H9 (cell line): ENCODE measurements at regions not wholly inside any gene's neighbourhood (a gene's known extent, or its start where the extent isn't known, plus 50 kb on each side); places are given as distances from the start of the nearest gene placed in this dataset.

Experiments
- DNase-seq: peaks from one replicate; pipeline ENCODE4 v3.0.0-alpha.2; 2017
- H2AFZ ChIP-seq: one replicate; pipeline ENCODE4 v1.6.1; 2013; ENCODE audit warnings: mild to moderate bottlenecking, low read length, control low read depth, moderate library complexity
- H2AK5ac ChIP-seq: 2 replicates; pipeline ENCODE4 v1.6.1; 2013; ENCODE audit warnings: low read length, control low read depth, mixed read lengths; ENCODE audit not compliant: insufficient read length
- H2BK120ac ChIP-seq: one replicate; pipeline ENCODE4 v1.6.1; 2013; ENCODE audit warnings: low read depth, mild to moderate bottlenecking, low read length, control low read depth, inconsistent platforms; ENCODE audit not compliant: poor library complexity, severe bottlenecking
- H2BK12ac ChIP-seq: 2 replicates; pipeline ENCODE4 v1.6.1; 2013; ENCODE audit warnings: low read length, control low read depth, mixed read lengths, low read depth; ENCODE audit not compliant: insufficient read length
- H2BK15ac ChIP-seq: 2 replicates; pipeline ENCODE4 v1.6.1; 2013; ENCODE audit warnings: low read depth, low read length, control low read depth
- H2BK20ac ChIP-seq: one replicate; pipeline ENCODE4 v1.6.1; 2013; ENCODE audit warnings: low read depth, mild to moderate bottlenecking, low read length, control low read depth, inconsistent platforms; ENCODE audit not compliant: poor library complexity, severe bottlenecking
- H2BK5ac ChIP-seq: 2 replicates; pipeline ENCODE4 v1.6.1; 2013; ENCODE audit warnings: low read length, control low read depth, mixed read lengths; ENCODE audit not compliant: insufficient read length
- H3K14ac ChIP-seq: 2 replicates; pipeline ENCODE4 v1.6.1; 2013; ENCODE audit warnings: low read length, control low read depth; ENCODE audit not compliant: insufficient read depth
- H3K18ac ChIP-seq: 2 replicates; pipeline ENCODE4 v1.6.1; 2013; ENCODE audit warnings: low read depth, mild to moderate bottlenecking, mixed read lengths, low read length, control low read depth; ENCODE audit not compliant: insufficient read length
- H3K23ac ChIP-seq: 2 replicates; pipeline ENCODE4 v1.6.1; 2013; ENCODE audit warnings: low read length, control low read depth, mixed read lengths, low read depth; ENCODE audit not compliant: insufficient read length
- H3K23me2 ChIP-seq: 2 replicates; pipeline ENCODE4 v1.6.1; 2013; ENCODE audit warnings: low read depth, mild to moderate bottlenecking, mixed read lengths, low read length, control low read depth; ENCODE audit not compliant: insufficient read length, poor library complexity, severe bottlenecking
- H3K27ac ChIP-seq: 2 replicates; pipeline ENCODE4 v1.5.1; 2013; ENCODE audit warnings: low read length, control low read depth, mixed read lengths, low read depth; ENCODE audit not compliant: insufficient read length
- H3K27me3 ChIP-seq: 2 replicates; pipeline ENCODE4 v1.6.1; 2013; ENCODE audit warnings: low read length, control low read depth, inconsistent platforms; ENCODE audit not compliant: insufficient read depth
- H3K4ac ChIP-seq: 2 replicates; pipeline ENCODE4 v1.6.1; 2013; ENCODE audit warnings: low read depth, mild to moderate bottlenecking, control low read depth, inconsistent platforms, low read length, moderate library complexity
- H3K4me1 ChIP-seq: 2 replicates; pipeline ENCODE4 v1.6.1; 2013; ENCODE audit warnings: low read length, control low read depth, inconsistent platforms; ENCODE audit not compliant: insufficient read depth
- H3K4me2 ChIP-seq: 2 replicates; pipeline ENCODE4 v1.6.1; 2013; ENCODE audit warnings: low read length, control low read depth, mixed read lengths; ENCODE audit not compliant: insufficient read length, insufficient read depth
- H3K56ac ChIP-seq: 2 replicates; pipeline ENCODE4 v1.6.1; 2013; ENCODE audit warnings: low read depth, mild to moderate bottlenecking, mixed read lengths, low read length, control low read depth; ENCODE audit not compliant: insufficient read length
- H3K79me1 ChIP-seq: 2 replicates; pipeline ENCODE4 v1.6.1; 2013; ENCODE audit warnings: low read depth, mild to moderate bottlenecking, moderate library complexity, low read length, control low read depth, inconsistent platforms; ENCODE audit not compliant: insufficient read depth, poor library complexity, severe bottlenecking
- H3K79me2 ChIP-seq: 2 replicates; pipeline ENCODE4 v1.6.1; 2013; ENCODE audit warnings: low read length, control low read depth, inconsistent platforms; ENCODE audit not compliant: insufficient read depth
- H3K9ac ChIP-seq: 2 replicates; pipeline ENCODE4 v1.6.1; 2013; ENCODE audit warnings: low read length, control low read depth, mixed read lengths; ENCODE audit not compliant: insufficient read length; ENCODE audit errors: extremely low read depth
- H3K9me3 ChIP-seq: one replicate; pipeline ENCODE4 v1.6.1; 2013; ENCODE audit warnings: low read depth, low read length, inconsistent platforms; ENCODE audit not compliant: control insufficient read depth
- H3T11ph ChIP-seq: one replicate; pipeline ENCODE4 v1.6.1; 2013; ENCODE audit warnings: mild to moderate bottlenecking, low read length, control low read depth, inconsistent platforms
- H4K20me1 ChIP-seq: one replicate; pipeline ENCODE4 v1.6.1; 2013; ENCODE audit not compliant: control insufficient read depth, insufficient read length, insufficient read depth
- H4K5ac ChIP-seq: 2 replicates; pipeline ENCODE4 v1.6.1; 2013; ENCODE audit warnings: low read depth, mild to moderate bottlenecking, mixed read lengths, low read length, control low read depth; ENCODE audit not compliant: insufficient read length
- H4K8ac ChIP-seq: replicated peaks from 2 replicates; pipeline ENCODE4 v1.6.1; 2013; ENCODE audit warnings: low read length, control low read depth, mixed read lengths, low read depth; ENCODE audit not compliant: insufficient read length
- H4K91ac ChIP-seq: 2 replicates; pipeline ENCODE4 v1.6.1; 2013; ENCODE audit warnings: low read depth, mild to moderate bottlenecking, moderate library complexity, mixed read lengths, low read length, control low read depth; ENCODE audit not compliant: insufficient read length
- H3K27ac Mint-ChIP-seq, 3 experiments: 2 replicates in 2 of 3; 3 replicates in 1 of 3; pipeline ENCODE4 v1.8.0; 2020 to 2021; ENCODE audit warnings: mixed read lengths in 3 of 3, mild to moderate bottlenecking in 1 of 3, moderate library complexity in 1 of 3
- H3K27me3 Mint-ChIP-seq: 2 replicates; pipeline ENCODE4 v1.8.0; 2021; ENCODE audit warnings: low read depth, mild to moderate bottlenecking, moderate library complexity, mixed read lengths
- H3K36me3 Mint-ChIP-seq, 3 experiments: 2 replicates in 2 of 3; 3 replicates in 1 of 3; pipeline ENCODE4 v1.8.0; 2020 to 2021; ENCODE audit warnings: low read depth in 3 of 3, mixed read lengths in 3 of 3; ENCODE audit not compliant: insufficient read depth in 1 of 3
- H3K4me1 Mint-ChIP-seq, 2 experiments: 2 replicates each; pipeline ENCODE4 v1.8.0; 2020; ENCODE audit warnings: mixed read lengths in 2 of 2
- H3K4me3 Mint-ChIP-seq, 2 experiments: 2 replicates in 1 of 2; 3 replicates in 1 of 2; pipeline ENCODE4 v1.8.0; 2020 to 2021; ENCODE audit warnings: mild to moderate bottlenecking in 2 of 2, mixed read lengths in 2 of 2, moderate library complexity in 1 of 2
- H3K9me3 Mint-ChIP-seq, 2 experiments: 2 replicates in 1 of 2; 3 replicates in 1 of 2; pipeline ENCODE4 v1.8.0; 2020; ENCODE audit warnings: mild to moderate bottlenecking in 2 of 2, mixed read lengths in 2 of 2, moderate library complexity in 1 of 2
- CTCF ChIP-seq: fragments of 200-600 bp; sonication (generic); conservative IDR thresholded peaks from 3 replicates; pipeline ENCODE4 v1.8.0; 2021; ENCODE audit warnings: antibody characterized with exemption, mild to moderate bottlenecking
- WGBS: extraction: QIAGEN DNeasy Blood & Tissue Kit; methylation state at CpG from one replicate; pipeline ENCODE4 v1.1.7; 2013; ENCODE audit warnings: missing lambda C conversion rate, low lambda C conversion rate, mixed read lengths; ENCODE audit not compliant: insufficient read length; ENCODE audit errors: extremely low coverage; 5-methylcytosine and 5-hydroxymethylcytosine counted together

GRCh38 chr15:96514607-96515285, 184.2 kb downstream of the NR2F2 start:
- H3T11ph ChIP-seq, result no peak overlapping the region
- no peak overlapping the region for H2AK5ac ChIP-seq
- no peak overlapping the region for H3K18ac ChIP-seq
- H3K27me3 Mint-ChIP-seq, result peaks cover 5% of the 10 kb centered on the region
- H4K8ac ChIP-seq, result no peak overlapping the region
- no peak overlapping the region for H4K91ac ChIP-seq
- no peaks in the 10 kb centered on the region; a peak in 1 of 5 replicates for H3K9me3 Mint-ChIP-seq
- H3K4me3 Mint-ChIP-seq, result no peak overlapping the region
- H3K4ac ChIP-seq, result no peak overlapping the region
- peaks cover 2% of the 10 kb centered on the region for H3K23me2 ChIP-seq
- no peaks in the 10 kb centered on the region for H3K79me1 ChIP-seq
- H3K9me3 ChIP-seq, result no peaks in the 10 kb centered on the region
- no peak overlapping the region for H2BK5ac ChIP-seq
- DNase-seq, result no peak
- H2BK120ac ChIP-seq, result no peak overlapping the region
- H3K4me1 Mint-ChIP-seq, result no peaks in the 10 kb centered on the region
- H2BK20ac ChIP-seq, result peak overlapping the region; percentile 26
- TF ChIP-seq CTCF, result no peak
- no peak overlapping the region for H2BK12ac ChIP-seq
- H3K23ac ChIP-seq, result no peak overlapping the region
- no peak overlapping the region for H3K9ac ChIP-seq
- H3K27ac Mint-ChIP-seq, result no peak overlapping the region; a peak in 1 of 7 replicates
- H4K20me1 ChIP-seq, result no peaks in the 10 kb centered on the region
- no peaks in the 10 kb centered on the region; a peak in 1 of 7 replicates for H3K36me3 Mint-ChIP-seq
- no CpG with 5 or more reads among the region's 6 CpGs for WGBS
- H3K27me3 ChIP-seq, result no peaks in the 10 kb centered on the region
- no peak overlapping the region for H2AFZ ChIP-seq
- H2BK15ac ChIP-seq, result no peak overlapping the region
- H3K79me2 ChIP-seq, result no peaks in the 10 kb centered on the region
- H4K5ac ChIP-seq, result no peak overlapping the region
- no peak overlapping the region for H3K56ac ChIP-seq
- H3K4me1 ChIP-seq, result no peaks in the 10 kb centered on the region
- no peak overlapping the region for H3K4me2 ChIP-seq
- H3K27ac ChIP-seq, result no peak overlapping the region
- H3K14ac ChIP-seq, result no peak overlapping the region
